Loucy (cell line): ENCODE measurements at regions not wholly inside any gene's neighbourhood (a gene's known extent, or its start where the extent isn't known, plus 50 kb on each side); places are given as distances from the start of the nearest gene placed in this dataset.

ENCODE experiments used
- CTCF ChIP-seq: fragments of 200-600 bp; sonication (generic); conservative IDR thresholded peaks from 2 replicates; pipeline ENCODE4 v1.5.1; 2014; ENCODE audit warnings: mild to moderate bottlenecking, antibody characterized with exemption, low read length
- EZH2phosphoT487 ChIP-seq: fragments of 200-600 bp; IDR thresholded peaks from 2 replicates; pipeline ENCODE4 v1.6.1; 2018; ENCODE audit warnings: antibody characterized with exemption, mild to moderate bottlenecking, moderate library complexity, borderline replicate concordance

GRCh38 chr6:111988926-111989325 lies 65.0 kb upstream of the CCN6 start:
- TF ChIP-seq EZH2phosphoT487 (no peak), CTCF (no peak)
